ENCODE measurements at regions not wholly inside any gene's neighbourhood (a gene's known extent, or its start where the extent isn't known, plus 50 kb on each side); places are given as distances from the start of the nearest gene placed in this dataset.

GRCh38 chr11:91310085-91310484 is 914.5 kb upstream of the FAT3 start:
- intact Hi-C loops (cut with micrococcal nuclease): no loop called here
- Histone ChIP-seq H3K9me3 (ENCODE audit: control insufficient read depth in 2 of 3, low read length in 3 of 3) (peaks cover 0 to 5% (median 0%) of the 10 kb centered on the region in 3 experiments), H3K27ac (ENCODE audit: low read depth, low read length) (no peak overlapping the region), H3K4me3 (ENCODE audit: low read length) (no peak overlapping the region), H3K27me3 (ENCODE audit: control insufficient read depth in 2 of 2, insufficient read depth in 2 of 2, low read length in 2 of 2) (no peaks in the 10 kb centered on the region), H3K36me3 (ENCODE audit: control insufficient read depth in 2 of 3, insufficient read depth in 3 of 3, low read length in 3 of 3) (no peaks in the 10 kb centered on the region), H3K4me1 (ENCODE audit: control insufficient read depth in 2 of 2, insufficient read depth in 2 of 2, low read length in 2 of 2) (no peaks in the 10 kb centered on the region)
- ATAC-seq: no peak
- POLR2A ChIA-PET: no interaction called here
- Mint-ChIP-seq H3K36me3 (no peaks in the 10 kb centered on the region), H3K9me3 (peaks cover 0 to 12% (median 6%) of the 10 kb centered on the region in 11 donors), H3K27ac (no peak overlapping the region), H3K4me1 (no peaks in the 10 kb centered on the region), H3K4me3 (no peak overlapping the region), H3K27me3 (no peaks in the 10 kb centered on the region)
- no peak for DNase-seq
- CTCF ChIA-PET: no interaction called here

GRCh38 chr11:91308069-91308468 is 916.5 kb upstream of the FAT3 start:
- ATAC-seq: no peak
- Mint-ChIP-seq H3K4me1 (no peaks in the 10 kb centered on the region), H3K27me3 (no peaks in the 10 kb centered on the region)

GRCh38 chr11:91305402-91305801 is 919.2 kb upstream of the FAT3 start:
- no peak for ATAC-seq
- H3K27me3 Mint-ChIP-seq: no peaks in the 10 kb centered on the region
- H3K4me1 Mint-ChIP-seq: no peaks in the 10 kb centered on the region
- ChIA-PET CTCF (no interaction called here), POLR2A (no interaction called here)
- intact Hi-C loops (cut with micrococcal nuclease): no loop called here
- H3K27me3 ChIP-seq (ENCODE audit: control insufficient read depth in 2 of 2, insufficient read depth in 2 of 2, low read length in 2 of 2): no peaks in the 10 kb centered on the region
- H3K27ac ChIP-seq (ENCODE audit: low read depth, low read length): no peak overlapping the region
- H3K4me1 ChIP-seq (ENCODE audit: control insufficient read depth in 2 of 2, insufficient read depth in 2 of 2, low read length in 2 of 2): no peaks in the 10 kb centered on the region
- H3K4me3 Mint-ChIP-seq: no peak overlapping the region
- peaks cover 0 to 17% (median 6%) of the 10 kb centered on the region in 11 donors for H3K9me3 Mint-ChIP-seq
- no peaks in the 10 kb centered on the region for H3K36me3 Mint-ChIP-seq
- DNase-seq: no peak
- H3K4me3 ChIP-seq (ENCODE audit: low read length): no peak overlapping the region
- H3K9me3 ChIP-seq (ENCODE audit: control insufficient read depth in 2 of 3, low read length in 3 of 3): peaks cover 0 to 5% (median 0%) of the 10 kb centered on the region in 3 experiments
- H3K36me3 ChIP-seq (ENCODE audit: control insufficient read depth in 2 of 3, insufficient read depth in 3 of 3, low read length in 3 of 3): no peaks in the 10 kb centered on the region
- no peak overlapping the region for H3K27ac Mint-ChIP-seq

More at GRCh38 chr11:91308069-91308468, 916.5 kb upstream of the FAT3 start:
- peaks cover 0 to 5% (median 0%) of the 10 kb centered on the region in 3 experiments for H3K9me3 ChIP-seq (ENCODE audit: control insufficient read depth in 2 of 3, low read length in 3 of 3)
- Mint-ChIP-seq H3K9me3 (peaks cover 0 to 13% (median 6%) of the 10 kb centered on the region in 11 donors), H3K36me3 (no peaks in the 10 kb centered on the region), H3K27ac (no peak overlapping the region), H3K4me3 (no peak overlapping the region)
- no peaks in the 10 kb centered on the region for H3K36me3 ChIP-seq (ENCODE audit: control insufficient read depth in 2 of 3, insufficient read depth in 3 of 3, low read length in 3 of 3)
- H3K27me3 ChIP-seq (ENCODE audit: control insufficient read depth in 2 of 2, insufficient read depth in 2 of 2, low read length in 2 of 2): no peaks in the 10 kb centered on the region
- no peaks in the 10 kb centered on the region for H3K4me1 ChIP-seq (ENCODE audit: control insufficient read depth in 2 of 2, insufficient read depth in 2 of 2, low read length in 2 of 2)
- ChIA-PET POLR2A (no interaction called here), CTCF (no interaction called here)
- no peak overlapping the region for H3K4me3 ChIP-seq (ENCODE audit: low read length)
- H3K27ac ChIP-seq (ENCODE audit: low read depth, low read length): no peak overlapping the region
- DNase-seq: no peak
- intact Hi-C loops (cut with micrococcal nuclease): no loop called here

- no peak overlapping the region for H3K27ac ChIP-seq (ENCODE audit: low read depth, low read length)
- H3K4me1 Mint-ChIP-seq: no peaks in the 10 kb centered on the region
- ATAC-seq (no peak), DNase-seq (no peak)
- no peak overlapping the region for H3K4me3 Mint-ChIP-seq
- no peak overlapping the region for H3K4me3 ChIP-seq (ENCODE audit: low read length)
- no peaks in the 10 kb centered on the region for H3K36me3 Mint-ChIP-seq
- ChIA-PET CTCF (no interaction called here), POLR2A (no interaction called here)
- H3K4me1 ChIP-seq (ENCODE audit: control insufficient read depth in 2 of 2, insufficient read depth in 2 of 2, low read length in 2 of 2): no peaks in the 10 kb centered on the region
- no peak overlapping the region for H3K27ac Mint-ChIP-seq
- H3K9me3 Mint-ChIP-seq: peaks cover 0 to 11% (median 2%) of the 10 kb centered on the region in 11 donors
- H3K27me3 Mint-ChIP-seq: no peaks in the 10 kb centered on the region
- intact Hi-C loops (cut with micrococcal nuclease): no loop called here
- no peaks in the 10 kb centered on the region for H3K9me3 ChIP-seq (ENCODE audit: control insufficient read depth in 2 of 3, low read length in 3 of 3)
- no peaks in the 10 kb centered on the region for H3K27me3 ChIP-seq (ENCODE audit: control insufficient read depth in 2 of 2, insufficient read depth in 2 of 2, low read length in 2 of 2)
- H3K36me3 ChIP-seq (ENCODE audit: control insufficient read depth in 2 of 3, insufficient read depth in 3 of 3, low read length in 3 of 3): no peaks in the 10 kb centered on the region
Observed at GRCh38 chr11:91303749-91304148, 920.9 kb upstream of the FAT3 start.

- POLR2A ChIA-PET: no interaction called here
- Histone ChIP-seq H3K9me3 (ENCODE audit: control insufficient read depth in 2 of 3, low read length in 3 of 3) (no peaks in the 10 kb centered on the region), H3K27me3 (ENCODE audit: control insufficient read depth in 2 of 2, insufficient read depth in 2 of 2, low read length in 2 of 2) (no peaks in the 10 kb centered on the region), H3K4me1 (ENCODE audit: control insufficient read depth in 2 of 2, insufficient read depth in 2 of 2, low read length in 2 of 2) (no peaks in the 10 kb centered on the region), H3K36me3 (ENCODE audit: control insufficient read depth in 2 of 3, insufficient read depth in 3 of 3, low read length in 3 of 3) (no peaks in the 10 kb centered on the region), H3K4me3 (ENCODE audit: low read length) (no peak overlapping the region), H3K27ac (ENCODE audit: low read depth, low read length) (no peak overlapping the region)
- Mint-ChIP-seq H3K9me3 (peaks cover 0 to 11% (median 4%) of the 10 kb centered on the region in 11 donors), H3K27ac (no peak overlapping the region), H3K36me3 (no peaks in the 10 kb centered on the region), H3K4me1 (no peaks in the 10 kb centered on the region), H3K4me3 (no peak overlapping the region), H3K27me3 (no peaks in the 10 kb centered on the region)
- ATAC-seq (no peak), DNase-seq (no peak)
- CTCF ChIA-PET: no interaction called here
- intact Hi-C loops (cut with micrococcal nuclease): no loop called here
Observed at GRCh38 chr11:91299980-91300379, 924.6 kb upstream of the FAT3 start.

GRCh38 chr11:91296629-91297028 is 928.0 kb upstream of the FAT3 start:
- Histone ChIP-seq H3K27me3 (ENCODE audit: control insufficient read depth in 2 of 2, insufficient read depth in 2 of 2, low read length in 2 of 2) (no peaks in the 10 kb centered on the region), H3K36me3 (ENCODE audit: control insufficient read depth in 2 of 3, insufficient read depth in 3 of 3, low read length in 3 of 3) (no peaks in the 10 kb centered on the region), H3K9me3 (ENCODE audit: control insufficient read depth in 2 of 3, low read length in 3 of 3) (no peaks in the 10 kb centered on the region), H3K4me1 (ENCODE audit: control insufficient read depth in 2 of 2, insufficient read depth in 2 of 2, low read length in 2 of 2) (no peaks in the 10 kb centered on the region), H3K27ac (ENCODE audit: low read depth, low read length) (no peak overlapping the region), H3K4me3 (ENCODE audit: low read length) (no peak overlapping the region)
- ChIA-PET POLR2A (no interaction called here), CTCF (no interaction called here)
- Mint-ChIP-seq H3K4me3 (no peak overlapping the region), H3K27me3 (no peaks in the 10 kb centered on the region), H3K9me3 (peaks cover 0 to 14% (median 3%) of the 10 kb centered on the region in 11 donors), H3K27ac (no peak overlapping the region), H3K36me3 (no peaks in the 10 kb centered on the region), H3K4me1 (no peaks in the 10 kb centered on the region)
- intact Hi-C loops (cut with micrococcal nuclease): no loop called here
- DNase-seq (no peak), ATAC-seq (no peak)

- Histone ChIP-seq H3K9me3 (ENCODE audit: control insufficient read depth in 2 of 3, low read length in 3 of 3) (no peaks in the 10 kb centered on the region), H3K27me3 (ENCODE audit: control insufficient read depth in 2 of 2, insufficient read depth in 2 of 2, low read length in 2 of 2) (no peaks in the 10 kb centered on the region), H3K4me3 (ENCODE audit: low read length) (no peak overlapping the region), H3K36me3 (ENCODE audit: control insufficient read depth in 2 of 3, insufficient read depth in 3 of 3, low read length in 3 of 3) (no peaks in the 10 kb centered on the region), H3K27ac (ENCODE audit: low read depth, low read length) (no peak overlapping the region), H3K4me1 (ENCODE audit: control insufficient read depth in 2 of 2, insufficient read depth in 2 of 2, low read length in 2 of 2) (no peaks in the 10 kb centered on the region)
- no peak overlapping the region for H3K27ac Mint-ChIP-seq
- no peaks in the 10 kb centered on the region for H3K36me3 Mint-ChIP-seq
- CTCF ChIA-PET: no interaction called here
- intact Hi-C loops (cut with micrococcal nuclease): no loop called here
- ATAC-seq (no peak), DNase-seq (no peak)
- peaks cover 0 to 17% (median 3%) of the 10 kb centered on the region in 11 donors for H3K9me3 Mint-ChIP-seq
- H3K27me3 Mint-ChIP-seq: no peaks in the 10 kb centered on the region
- H3K4me1 Mint-ChIP-seq: no peaks in the 10 kb centered on the region
- POLR2A ChIA-PET: no interaction called here
- H3K4me3 Mint-ChIP-seq: no peak overlapping the region
Observed at GRCh38 chr11:91295591-91295990, 929.0 kb upstream of the FAT3 start.

Measured in naive thymus-derived CD4-positive, alpha-beta T cell (primary cell).